Keratinocyte (primary cell): ENCODE measurements at regions not wholly inside any gene's neighbourhood (a gene's known extent, or its start where the extent isn't known, plus 50 kb on each side); places are given as distances from the start of the nearest gene placed in this dataset.

Experiments
- DNase-seq: peaks from one replicate; pipeline ENCODE4 v3.0.0-alpha.2; 2011; ENCODE audit warnings: low read depth, missing footprints, low spot score
- FAIRE-seq: peaks from 2 replicates; lab custom pipeline; 2011; peaks lifted over from hg19 to GRCh38; lab: Jason Lieb, UNC
- H2AFZ ChIP-seq: 2 replicates; pipeline ENCODE4 v1.6.0; 2012; ENCODE audit warnings: low read length, control low read depth, inconsistent platforms; ENCODE audit not compliant: control insufficient read depth
- H3K27ac ChIP-seq: 2 replicates; pipeline ENCODE4 v1.5.1; 2011; ENCODE audit warnings: low read length; ENCODE audit not compliant: control insufficient read depth, insufficient read depth
- H3K27me3 ChIP-seq: 3 replicates; pipeline ENCODE4 v1.6.0; 2011; ENCODE audit warnings: low read length; ENCODE audit not compliant: control insufficient read depth, insufficient read depth; ENCODE audit errors: extremely low read depth
- H3K36me3 ChIP-seq, 2 experiments: 2 replicates in 1 of 2; 3 replicates in 1 of 2; pipeline ENCODE4 v1.5.1; 2011; ENCODE audit warnings: low read length in 2 of 2, mild to moderate bottlenecking in 1 of 2; ENCODE audit not compliant: control insufficient read depth in 2 of 2, insufficient read depth in 2 of 2; ENCODE audit errors: extremely low read depth in 1 of 2
- H3K4me1 ChIP-seq: 3 replicates; pipeline ENCODE4 v1.5.1; 2011; ENCODE audit warnings: low read length; ENCODE audit not compliant: control insufficient read depth, insufficient read depth; ENCODE audit errors: extremely low read depth
- H3K4me2 ChIP-seq: 3 replicates; pipeline ENCODE4 v1.6.0; 2011; ENCODE audit warnings: low read depth, low read length; ENCODE audit not compliant: control insufficient read depth, insufficient read depth; ENCODE audit errors: extremely low read depth
- H3K4me3 ChIP-seq, 3 experiments: fragments of 200-600 bp in 1 of 3; sonication (generic) in 1 of 3; 2 replicates in 2 of 3; 3 replicates in 1 of 3; pipeline ENCODE4 v1.5.1; 2011 to 2016; ENCODE audit warnings: low read length in 3 of 3, mild to moderate bottlenecking in 3 of 3, control low read depth in 2 of 3, inconsistent platforms in 1 of 3, low read depth in 1 of 3, mixed read lengths in 1 of 3, mixed run types in 1 of 3, moderate library complexity in 1 of 3; ENCODE audit not compliant: control insufficient read depth in 2 of 3, insufficient read depth in 2 of 3; ENCODE audit errors: extremely low read depth in 1 of 3
- H3K79me2 ChIP-seq: 2 replicates; pipeline ENCODE4 v1.6.0; 2012; ENCODE audit warnings: low read length; ENCODE audit not compliant: control insufficient read depth, insufficient read depth
- H3K9ac ChIP-seq: 3 replicates; pipeline ENCODE4 v1.6.0; 2011; ENCODE audit warnings: low read length; ENCODE audit not compliant: control insufficient read depth, insufficient read depth; ENCODE audit errors: extremely low read depth
- H3K9me1 ChIP-seq: 3 replicates; pipeline ENCODE4 v1.6.0; 2011; ENCODE audit warnings: low read length; ENCODE audit not compliant: control insufficient read depth, insufficient read depth; ENCODE audit errors: extremely low read depth
- H3K9me3 ChIP-seq: 2 replicates; pipeline ENCODE4 v1.5.1; 2012; ENCODE audit warnings: low read depth, low read length; ENCODE audit not compliant: control insufficient read depth
- H4K20me1 ChIP-seq: 3 replicates; pipeline ENCODE4 v1.6.0; 2011; ENCODE audit warnings: low read length; ENCODE audit not compliant: control insufficient read depth, insufficient read depth; ENCODE audit errors: extremely low read depth
- CTCF ChIP-seq, 3 experiments: IDR thresholded peaks in 1 of 3; conservative IDR thresholded peaks in 1 of 3; optimal IDR thresholded peaks in 1 of 3; 2 replicates in 2 of 3; 3 replicates in 1 of 3; pipeline versions ENCODE3 to v1.5.1; 2011; ENCODE audit warnings: low read length in 3 of 3, mild to moderate bottlenecking in 3 of 3, moderate library complexity in 2 of 3, control low read depth in 1 of 3, inconsistent platforms in 1 of 3; ENCODE audit not compliant: insufficient read depth in 2 of 3; ENCODE audit errors: extremely low read depth in 1 of 3
- EZH2 ChIP-seq: IDR thresholded peaks from one replicate; pipeline ENCODE4 v1.6.1; 2012; ENCODE audit warnings: inconsistent platforms, mild to moderate bottlenecking, low read length, moderate library complexity
- dilution Hi-C: fragments of 300-500 bp; cut with MboI; formaldehyde crosslinking; loops from one replicate; pipeline ENCODE4 v1.7.0; 2020; ENCODE audit warnings: low sequenced_read_pairs; ENCODE audit not compliant: extremely low pct_ligation_motif_present

GRCh38 chr6:142013287-142013686 lies 119.4 kb upstream of the GJE1 start:
- H4K20me1 ChIP-seq = no peaks in the 10 kb centered on the region
- no peak overlapping the region for H3K9ac ChIP-seq
- no peaks in the 10 kb centered on the region for H3K27me3 ChIP-seq
- no peak overlapping the region for H3K4me3 ChIP-seq
- no peaks in the 10 kb centered on the region for H3K79me2 ChIP-seq
- H3K36me3 ChIP-seq = no peaks in the 10 kb centered on the region
- H2AFZ ChIP-seq = no peak overlapping the region
- TF ChIP-seq CTCF (optimal IDR thresholded peaks at IDR 0.05 in 1 of 3, IDR thresholded peaks at IDR 0.05 in 1 of 3, conservative IDR thresholded peaks at IDR 0.05 in 1 of 3; ENCODE audit: extremely low read depth in 1 of 3, insufficient read depth in 2 of 3, low read length in 3 of 3) (no peak), EZH2 (no peak)
- no peaks in the 10 kb centered on the region for H3K9me1 ChIP-seq
- no peak for FAIRE-seq
- H3K9me3 ChIP-seq = no peaks in the 10 kb centered on the region
- peak; percentile 65 for DNase-seq
- H3K4me1 ChIP-seq = peaks cover 44% of the 10 kb centered on the region
- dilution Hi-C loops = no loop called here
- peak overlapping the region; percentile 23 for H3K27ac ChIP-seq
- H3K4me2 ChIP-seq = peak overlapping the region; percentile 17

DNA sequence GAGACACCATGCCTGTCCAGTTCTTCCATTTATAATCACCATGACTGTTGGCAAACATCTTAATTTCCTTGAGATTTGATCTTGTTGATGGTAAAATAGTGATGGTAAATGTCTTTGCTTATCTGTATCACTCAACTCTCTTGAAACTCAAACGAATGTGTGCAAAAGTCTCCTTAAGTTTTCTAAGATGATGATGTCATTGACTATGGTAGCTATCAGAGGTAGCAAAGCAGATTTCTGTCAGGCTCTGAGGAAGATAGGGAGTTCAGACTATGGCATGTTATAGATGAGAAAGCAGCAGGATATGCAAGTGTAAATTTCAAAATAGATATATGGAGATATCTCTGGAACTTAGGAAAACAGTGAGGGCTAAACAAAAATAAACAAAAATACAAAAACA lies 121.0 kb upstream of the GJE1 start:
- Histone ChIP-seq H3K27ac (no peak overlapping the region), H3K9me1 (no peaks in the 10 kb centered on the region), H3K4me1 (peaks cover 46% of the 10 kb centered on the region), H4K20me1 (no peaks in the 10 kb centered on the region), H3K9ac (no peak overlapping the region), H3K4me3 (no peak overlapping the region), H3K9me3 (no peaks in the 10 kb centered on the region), H3K27me3 (no peaks in the 10 kb centered on the region), H3K4me2 (no peak overlapping the region), H2AFZ (no peak overlapping the region), H3K36me3 (no peaks in the 10 kb centered on the region), H3K79me2 (no peaks in the 10 kb centered on the region)
- TF ChIP-seq EZH2 (no peak), CTCF (optimal IDR thresholded peaks at IDR 0.05 in 1 of 3, IDR thresholded peaks at IDR 0.05 in 1 of 3, conservative IDR thresholded peaks at IDR 0.05 in 1 of 3; ENCODE audit: extremely low read depth in 1 of 3, insufficient read depth in 2 of 3, low read length in 3 of 3) (no peak)
- FAIRE-seq = no peak
- dilution Hi-C loops = no loop called here
- DNase-seq = no peak
